GM19025 (cell line): ENCODE measurements at regions not wholly inside any gene's neighbourhood (a gene's known extent, or its start where the extent isn't known, plus 50 kb on each side); places are given as distances from the start of the nearest gene placed in this dataset.
"Not testable (repeated sequence)": the region's sequence is repeated elsewhere in the genome, so short reads cannot be mapped to it uniquely, and the experiment has no call there.

Experiments
- ATAC-seq: cut with Tn5 transposase; IDR thresholded peaks from one replicate; pipeline ENCODE4 v1.9.1; 2021; ENCODE audit warnings: mild to moderate bottlenecking, low read depth, moderate library complexity; ENCODE audit not compliant: unreplicated experiment

DNA sequence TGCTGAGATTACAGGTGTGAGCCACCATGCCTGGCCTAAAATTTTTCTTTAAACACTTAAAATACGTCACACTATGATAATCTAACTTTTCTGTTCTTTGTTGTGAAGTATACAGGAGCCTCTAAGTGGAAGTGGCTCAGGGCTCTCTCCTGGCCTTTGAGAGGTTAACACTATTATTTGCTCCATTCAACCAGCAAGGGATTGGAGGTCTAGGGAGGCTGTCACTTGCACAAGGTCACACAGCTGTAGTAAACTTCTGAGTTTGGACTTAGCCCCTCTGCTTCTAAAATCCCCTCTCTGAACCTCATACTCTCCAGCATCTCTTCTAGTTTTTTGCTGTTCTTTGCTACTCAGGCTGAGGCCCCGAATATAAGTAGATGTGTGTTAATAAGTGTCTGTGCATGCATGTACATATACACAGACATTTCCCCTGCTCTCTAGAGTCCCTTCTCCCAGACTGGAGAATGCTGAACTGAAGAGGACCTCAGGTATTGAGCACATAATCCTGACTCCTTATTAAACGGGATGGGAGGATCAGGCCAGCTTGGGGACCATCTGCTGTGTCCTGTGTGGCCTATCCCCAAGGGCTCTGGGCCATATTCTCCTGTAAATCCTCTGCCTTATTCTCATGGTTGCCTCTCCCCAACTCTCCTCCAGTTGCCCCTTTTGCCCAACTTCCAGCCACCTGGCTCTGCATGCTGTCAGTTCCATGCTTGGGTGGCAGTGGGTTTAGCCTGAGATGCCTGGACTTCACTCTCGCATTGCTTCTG lies 87.0 kb upstream of the SPRY4 start:
- no peak for ATAC-seq

DNA sequence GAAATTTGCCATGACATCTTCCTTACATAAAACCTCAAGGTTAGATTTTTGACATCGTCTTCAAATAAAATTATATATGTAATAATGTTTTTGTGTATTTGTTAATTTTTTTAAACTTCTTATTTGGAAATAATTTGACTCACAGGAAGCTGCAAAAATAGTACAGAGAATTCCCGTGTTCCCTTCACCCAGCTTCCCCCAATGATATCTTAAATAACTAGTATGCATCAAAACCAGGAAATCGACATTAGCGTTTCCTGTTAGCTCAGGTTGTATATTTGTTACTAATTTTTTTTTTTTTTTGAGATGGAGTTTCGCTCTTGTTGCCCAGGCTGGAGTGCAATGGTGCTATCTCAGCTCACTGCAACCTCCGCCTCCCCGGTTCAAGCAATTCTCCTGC lies 86.3 kb upstream of the SPRY4 start:
- no peak for ATAC-seq

DNA sequence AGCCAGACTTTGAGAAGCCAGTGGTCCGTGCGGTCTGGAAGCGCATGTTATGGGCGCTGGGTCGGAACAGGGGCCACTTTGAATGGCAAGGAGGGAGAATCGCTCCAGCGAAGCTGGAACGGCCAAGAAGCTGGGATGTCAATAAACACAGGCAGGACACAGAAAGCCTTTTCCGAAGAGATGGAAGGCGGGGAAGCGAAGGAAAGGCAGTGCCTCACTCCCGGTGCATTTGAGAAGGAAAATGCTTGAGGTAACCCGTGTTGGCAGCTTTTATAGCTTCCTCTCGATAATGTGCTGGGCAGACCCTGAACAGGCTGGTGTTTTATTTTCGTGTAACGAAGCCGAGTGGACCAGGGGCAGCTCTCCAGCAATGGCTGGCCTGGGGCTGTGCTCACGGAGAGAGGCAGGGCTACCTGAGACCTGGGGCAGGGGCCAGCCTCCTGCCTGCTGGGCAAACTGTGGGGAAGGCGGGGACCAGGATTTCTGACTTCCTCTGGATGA lies 84.2 kb upstream of the SPRY4 start:
- ATAC-seq: no peak

DNA sequence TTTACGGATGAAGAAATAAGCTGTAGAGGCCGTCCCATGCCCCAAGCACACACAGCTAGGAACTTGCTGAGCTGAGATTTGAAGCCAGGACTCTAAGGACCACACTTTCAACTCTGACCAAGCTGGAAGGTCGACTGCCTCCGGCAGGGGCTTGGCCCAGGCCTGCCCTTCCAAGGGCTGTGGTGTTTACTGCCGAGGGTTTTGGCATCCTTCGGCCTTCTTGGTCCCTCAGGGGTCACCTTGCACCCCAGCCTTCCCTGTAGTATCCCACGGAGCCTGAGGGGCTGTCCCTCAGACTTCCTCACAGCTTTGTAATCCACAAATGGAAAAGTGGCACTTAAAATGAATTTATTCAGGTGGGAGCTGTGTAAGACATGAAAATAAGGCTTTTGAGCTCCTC lies 83.7 kb upstream of the SPRY4 start:
- no peak for ATAC-seq

DNA sequence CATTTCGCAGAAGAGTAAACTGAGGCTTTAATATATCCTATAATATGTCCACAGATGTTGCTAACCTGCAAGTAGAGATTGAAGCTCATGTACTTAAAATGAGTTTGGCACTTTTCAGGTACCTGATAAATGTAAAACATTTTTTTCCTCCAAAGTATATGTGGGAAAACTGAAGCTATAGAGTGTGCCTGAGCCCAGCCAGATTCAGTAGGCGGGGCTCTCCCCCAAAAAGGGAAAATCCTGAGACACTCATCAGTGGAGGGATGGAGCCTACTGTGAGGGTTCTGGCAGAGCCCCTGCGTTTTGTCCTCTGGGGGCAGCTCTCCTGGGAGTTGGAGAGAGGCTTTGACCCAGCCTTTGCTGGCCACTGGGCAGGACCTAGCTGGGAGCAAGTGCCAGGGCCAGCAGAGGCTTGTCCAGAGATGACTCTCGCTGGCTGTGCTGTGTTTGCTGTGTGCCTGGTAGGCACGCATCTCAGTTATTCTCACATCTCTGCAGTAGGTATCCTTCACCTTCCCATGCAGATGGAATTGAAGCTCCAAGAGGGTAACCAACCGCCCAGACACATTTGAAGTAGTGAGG lies 81.1 kb upstream of the SPRY4 start:
- ATAC-seq: no peak

DNA sequence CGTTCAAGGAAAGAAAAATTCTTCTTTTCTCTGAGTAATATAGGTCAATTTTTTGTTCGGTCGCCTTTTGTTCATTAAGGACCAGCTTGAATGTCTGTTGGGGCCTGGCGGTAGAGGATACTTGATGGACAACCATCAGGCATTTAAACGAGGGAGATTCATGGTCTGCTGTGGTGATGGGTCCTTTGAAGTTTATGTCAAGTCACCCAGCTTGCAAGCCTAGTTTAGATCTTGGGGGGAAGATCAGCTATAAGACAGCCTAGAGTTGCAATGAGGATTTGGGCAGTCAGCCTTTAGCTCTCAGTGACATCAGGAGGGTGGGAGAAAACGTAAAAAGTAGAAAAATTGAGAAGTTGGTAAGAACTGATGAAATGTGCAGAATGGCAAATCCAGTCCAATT lies 80.2 kb upstream of the SPRY4 start:
- no peak for ATAC-seq

DNA sequence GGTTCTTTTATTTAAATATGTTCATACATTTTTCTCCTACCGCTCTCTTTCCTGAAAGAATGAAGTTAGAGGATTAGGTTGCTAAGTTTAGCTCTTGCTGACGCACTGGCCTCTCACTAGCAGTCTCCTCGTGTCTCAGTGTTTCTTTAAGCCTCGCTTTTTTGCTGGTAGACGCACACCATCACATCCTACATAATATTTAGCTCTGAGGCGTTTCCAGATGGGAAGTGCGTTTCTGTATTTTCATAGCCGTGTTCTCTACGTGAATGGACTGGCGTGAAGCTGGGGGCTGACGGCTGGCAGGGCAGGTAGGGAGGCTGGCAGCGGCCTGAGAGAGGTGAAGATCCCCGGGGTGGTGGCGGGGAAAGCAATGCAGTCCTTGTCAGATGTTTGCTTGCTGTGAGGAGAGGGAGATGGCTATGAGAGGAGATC lies 79.2 kb upstream of the SPRY4 start:
- no peak for ATAC-seq

DNA sequence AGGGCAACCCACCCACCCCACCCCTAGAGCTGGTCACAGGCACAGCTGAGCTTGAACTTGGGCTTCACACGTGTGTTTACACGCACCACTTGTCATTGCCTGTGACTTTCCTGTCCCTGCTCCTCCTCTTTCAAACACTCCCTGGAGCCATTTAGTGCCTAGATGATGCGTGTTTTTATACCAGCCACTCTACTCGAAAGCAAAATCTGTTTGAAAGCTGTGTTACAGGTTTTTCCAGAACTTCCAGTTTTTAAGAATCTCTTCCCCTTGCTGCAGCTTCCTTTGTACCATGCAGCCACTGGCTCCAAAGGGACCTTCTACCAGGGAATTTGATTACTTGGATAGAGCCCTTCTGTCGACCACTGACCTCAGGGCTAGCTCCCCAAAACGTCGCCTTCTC lies 78.8 kb upstream of the SPRY4 start:
- ATAC-seq: no peak

DNA sequence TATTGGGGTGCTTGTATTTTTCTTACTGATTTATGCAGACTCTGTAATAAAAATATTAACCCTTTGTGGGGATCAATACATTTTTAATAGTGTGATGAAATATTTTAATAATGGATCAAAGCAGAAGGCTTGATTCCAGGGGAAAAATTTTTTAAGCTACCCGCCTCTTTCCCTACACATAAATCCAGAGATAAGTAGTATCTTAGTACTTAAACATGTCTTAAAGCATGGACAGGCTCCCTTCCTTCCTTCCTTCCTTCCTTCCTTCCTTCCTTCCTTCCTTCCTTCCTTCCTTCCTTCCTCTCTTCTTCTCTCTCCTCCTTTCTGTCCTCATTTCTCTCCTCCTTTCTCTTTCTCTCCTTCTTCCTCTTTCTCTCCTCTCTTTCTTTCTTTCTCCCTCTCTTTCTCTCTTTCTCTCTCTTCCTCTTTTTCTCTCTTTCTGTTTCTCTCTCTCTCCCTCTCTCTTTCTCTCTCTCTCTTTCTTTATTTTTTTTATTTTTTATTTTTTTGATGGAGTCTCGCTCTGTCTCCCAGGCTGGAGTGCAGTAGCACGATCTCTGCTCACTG lies 78.0 kb upstream of the SPRY4 start:
- ATAC-seq: no peak

DNA sequence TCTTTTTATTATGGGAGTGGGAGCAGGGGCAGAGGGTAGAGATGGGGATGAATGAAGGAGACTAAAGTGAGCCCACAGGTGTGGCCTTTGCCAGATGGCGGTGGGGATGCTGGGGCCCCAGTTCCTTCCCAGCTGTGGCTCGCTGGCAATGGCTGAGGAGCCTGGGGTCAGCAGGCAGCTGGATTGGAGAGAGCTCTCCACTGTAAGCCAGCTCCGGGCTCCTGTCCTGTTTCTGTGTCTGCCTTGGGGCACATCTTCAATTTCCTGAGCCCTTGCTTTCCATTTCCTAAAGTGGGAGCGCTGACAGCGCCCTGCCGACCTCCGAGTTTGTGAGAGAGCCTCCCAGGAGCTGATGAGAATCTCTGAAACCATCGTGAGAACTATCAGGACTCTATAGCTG lies 75.6 kb upstream of the SPRY4 start:
- ATAC-seq: no peak

DNA sequence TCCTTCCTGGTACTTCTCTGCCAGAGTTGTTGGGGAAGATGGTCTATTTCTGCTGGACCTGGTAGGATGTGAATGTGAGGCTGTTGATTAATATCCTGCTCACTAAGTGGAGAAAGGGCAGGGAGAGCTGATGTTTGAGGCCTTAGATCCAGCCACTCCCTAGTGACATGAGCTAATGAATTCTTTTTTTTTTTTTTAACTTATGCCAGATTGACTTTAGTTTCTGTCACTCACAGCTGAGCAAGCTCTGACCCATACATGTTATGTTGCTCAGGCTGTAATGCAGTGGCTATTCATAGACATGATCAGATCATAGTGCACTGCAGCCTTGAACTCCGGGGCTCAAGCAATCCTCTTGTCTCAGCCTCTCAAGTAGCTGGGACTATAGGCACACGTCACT lies 75.1 kb upstream of the SPRY4 start:
- ATAC-seq: no peak

DNA sequence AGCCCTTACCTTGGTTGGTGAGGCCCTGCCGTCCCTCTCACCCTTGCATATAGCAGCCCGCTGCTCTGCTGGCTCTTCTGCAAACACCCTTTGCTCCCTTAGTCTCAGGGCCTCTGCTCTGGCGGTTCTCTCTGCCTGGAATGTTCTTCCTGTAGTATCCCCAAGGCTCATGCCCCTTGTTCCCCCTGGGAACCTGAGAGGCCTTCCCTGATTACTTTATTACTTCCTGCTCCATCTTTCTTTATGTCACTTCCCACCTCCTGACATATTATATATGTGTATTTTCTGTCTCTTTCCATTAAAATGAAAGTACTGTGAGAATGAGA lies 73.9 kb upstream of the SPRY4 start:
- ATAC-seq: no peak

DNA sequence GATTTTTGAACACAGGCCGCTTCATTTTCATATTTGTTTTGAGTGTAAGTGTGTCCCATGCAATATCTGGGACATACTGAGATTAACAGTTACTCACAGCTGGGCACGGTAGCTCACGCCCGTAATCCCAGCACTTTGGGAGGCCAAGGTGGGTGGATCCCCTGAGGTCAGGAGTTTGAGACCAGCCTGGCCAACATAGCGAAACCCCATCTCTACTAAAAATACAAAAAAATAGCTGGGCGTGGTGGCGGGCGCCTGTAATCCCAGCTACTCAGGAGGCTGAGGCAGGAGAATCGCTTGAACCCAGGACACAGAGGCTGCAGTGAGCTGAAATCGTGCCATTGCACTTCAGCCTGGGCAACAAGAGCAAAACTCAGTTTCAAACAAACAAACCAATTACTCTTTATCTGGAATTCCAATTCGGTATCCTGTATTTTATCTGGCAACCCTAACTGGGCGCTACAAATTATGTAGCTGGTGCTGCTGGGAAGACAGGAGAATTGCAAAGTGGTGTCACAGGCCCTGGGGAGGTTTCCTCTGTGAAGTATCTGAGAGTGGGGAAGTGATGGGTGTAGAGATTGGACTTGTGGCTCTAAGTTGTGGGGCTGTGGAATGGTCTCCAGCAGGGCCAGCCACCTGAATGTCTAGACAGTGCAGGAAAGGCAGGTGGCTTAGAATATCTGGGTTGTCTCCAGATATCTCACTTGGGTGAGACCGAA lies 73.3 kb upstream of the SPRY4 start:
- not testable (repeated sequence) for ATAC-seq

DNA sequence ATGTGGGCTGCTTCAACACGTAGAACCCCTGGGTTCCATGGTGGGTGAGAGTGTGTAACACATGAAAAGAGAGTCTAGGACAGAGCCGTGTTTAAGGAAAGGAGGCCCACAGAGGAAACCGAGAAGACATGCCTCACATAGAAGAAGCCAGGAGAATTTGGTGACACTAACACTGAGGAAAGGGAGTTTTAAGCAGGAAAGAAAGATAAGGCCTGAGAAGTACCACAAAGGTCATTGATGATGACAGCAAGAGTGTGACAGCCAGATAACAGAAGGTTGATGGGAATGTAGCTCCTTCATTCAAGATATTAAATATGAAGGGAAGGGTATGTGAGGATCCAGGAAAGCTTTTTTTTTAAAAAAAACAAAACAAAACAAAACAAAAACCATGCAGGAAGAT lies 72.4 kb upstream of the SPRY4 start:
- ATAC-seq: no peak

DNA sequence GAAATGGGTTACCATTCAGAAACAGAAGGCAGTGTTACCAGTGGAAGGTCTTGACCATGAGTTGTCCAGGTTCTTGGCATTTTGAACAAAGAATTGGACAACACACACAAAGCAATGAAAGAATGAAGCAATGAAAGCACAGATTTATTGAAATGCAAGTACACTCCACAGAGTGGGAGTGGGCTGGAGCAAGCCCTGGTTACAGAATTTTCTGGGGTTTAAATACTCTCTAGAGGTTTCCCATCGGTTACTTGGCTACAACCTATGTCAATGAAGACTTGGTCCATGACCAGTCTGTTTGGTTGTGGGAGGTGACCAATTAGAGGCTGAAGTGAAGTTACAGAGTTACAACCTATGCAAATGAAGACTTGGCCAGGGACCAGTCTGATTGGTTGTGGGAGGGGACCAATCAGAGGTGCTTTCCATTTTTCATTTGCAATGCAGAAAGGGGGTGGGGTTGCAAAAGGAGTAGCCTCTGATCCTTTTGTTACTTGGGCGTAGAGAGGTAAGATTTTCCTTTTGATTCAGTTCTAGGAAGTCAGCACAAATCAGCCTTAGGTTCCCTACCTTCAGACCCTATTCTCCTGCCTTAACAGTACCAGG lies 71.7 kb upstream of the SPRY4 start:
- no peak for ATAC-seq

DNA sequence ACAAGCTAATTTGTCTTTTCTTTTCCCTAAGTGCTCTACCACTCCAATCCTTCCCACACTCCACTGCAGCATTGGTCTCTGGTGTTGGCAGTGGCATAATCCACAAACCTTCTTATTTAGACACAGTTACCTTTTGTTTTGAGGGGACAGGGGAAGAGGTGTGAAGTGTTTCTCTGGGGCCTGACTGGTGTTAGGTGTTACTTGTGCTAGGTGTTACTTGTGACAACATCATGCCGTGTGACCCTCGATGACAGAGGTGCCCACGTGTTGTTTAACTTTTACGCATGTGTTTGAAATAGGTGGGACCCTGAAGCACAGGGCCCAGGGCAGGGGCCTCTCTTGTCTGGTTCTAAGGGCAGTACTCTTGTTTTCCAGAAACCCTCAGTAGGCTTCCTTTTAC lies 70.5 kb upstream of the SPRY4 start:
- no peak for ATAC-seq

DNA sequence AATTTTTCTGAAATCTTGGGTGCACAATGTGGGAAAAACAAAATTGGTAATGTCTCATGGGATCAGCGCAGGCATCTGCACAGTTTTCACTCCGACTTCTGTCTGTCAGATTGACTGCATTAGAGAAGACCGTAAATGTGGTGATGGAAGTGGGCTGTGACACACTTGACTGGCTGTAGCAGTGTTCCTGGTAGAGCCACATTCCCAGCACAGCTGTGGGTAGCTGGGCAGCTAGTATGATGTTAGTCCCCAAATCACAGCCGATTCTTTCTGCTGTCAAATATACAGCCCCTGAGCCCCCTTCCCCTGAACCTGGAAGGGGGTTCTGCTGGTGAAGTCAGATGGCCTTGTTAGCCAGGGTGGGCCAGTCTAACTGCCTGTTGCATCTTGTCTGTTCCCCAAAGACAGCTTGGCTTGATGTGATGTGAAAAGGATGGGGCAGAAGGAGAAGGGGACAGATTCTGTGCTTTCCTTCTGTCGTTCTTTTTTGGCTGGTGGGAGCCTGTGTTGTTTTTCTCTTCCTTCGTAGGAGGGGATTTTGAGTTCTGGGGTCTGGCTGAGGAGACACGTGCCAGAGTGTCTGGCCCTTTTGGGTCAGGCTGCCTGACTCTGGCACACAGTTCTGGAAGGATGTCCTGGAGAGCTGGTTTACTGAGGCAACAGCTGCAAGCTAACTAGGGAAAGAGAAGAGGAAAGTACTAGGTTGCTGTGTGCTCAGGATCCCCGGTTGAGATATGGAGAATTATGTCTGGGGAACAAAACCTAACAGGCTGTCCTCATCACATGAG lies 66.4 kb upstream of the SPRY4 start:
- ATAC-seq: no peak

DNA sequence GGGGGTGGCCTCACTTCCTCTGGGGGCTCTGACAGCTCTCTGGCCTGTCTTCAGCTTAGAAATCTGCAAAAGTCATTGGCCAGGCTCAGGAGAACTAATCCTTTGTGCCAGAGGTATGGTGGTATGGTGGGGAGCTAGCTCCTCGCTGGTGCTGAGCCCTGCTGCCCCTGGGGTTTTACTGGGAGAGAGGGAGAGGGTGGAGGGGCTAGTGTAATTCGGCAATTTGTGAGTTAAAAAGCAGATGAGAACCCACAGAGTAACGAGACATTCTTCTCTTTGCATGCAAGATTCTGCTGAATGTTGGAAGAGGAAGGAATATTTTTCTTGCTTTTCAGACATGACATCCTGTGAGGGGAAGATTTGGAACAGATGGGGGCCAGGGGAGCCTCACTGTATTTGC lies 65.5 kb upstream of the SPRY4 start:
- no peak for ATAC-seq

DNA sequence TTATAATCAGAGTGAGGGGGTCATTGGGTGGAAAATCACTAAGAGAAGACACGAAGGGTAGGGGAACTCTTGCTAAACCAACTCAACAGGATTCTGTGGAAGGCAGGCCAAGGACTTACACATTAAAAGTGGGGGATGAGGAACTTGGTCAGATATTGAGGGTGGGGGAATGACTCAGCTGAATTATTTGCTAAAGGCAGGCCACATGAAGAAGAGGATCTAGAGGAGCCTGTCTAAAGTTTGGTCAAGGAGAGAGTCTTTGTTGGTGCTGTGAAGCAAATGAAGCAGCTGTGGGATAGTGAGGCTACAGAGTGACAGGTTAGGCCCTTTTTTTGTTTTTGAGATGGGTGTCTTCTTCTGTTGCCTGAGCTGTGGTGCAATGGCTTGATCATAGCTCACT lies 63.9 kb upstream of the SPRY4 start:
- ATAC-seq: no peak

DNA sequence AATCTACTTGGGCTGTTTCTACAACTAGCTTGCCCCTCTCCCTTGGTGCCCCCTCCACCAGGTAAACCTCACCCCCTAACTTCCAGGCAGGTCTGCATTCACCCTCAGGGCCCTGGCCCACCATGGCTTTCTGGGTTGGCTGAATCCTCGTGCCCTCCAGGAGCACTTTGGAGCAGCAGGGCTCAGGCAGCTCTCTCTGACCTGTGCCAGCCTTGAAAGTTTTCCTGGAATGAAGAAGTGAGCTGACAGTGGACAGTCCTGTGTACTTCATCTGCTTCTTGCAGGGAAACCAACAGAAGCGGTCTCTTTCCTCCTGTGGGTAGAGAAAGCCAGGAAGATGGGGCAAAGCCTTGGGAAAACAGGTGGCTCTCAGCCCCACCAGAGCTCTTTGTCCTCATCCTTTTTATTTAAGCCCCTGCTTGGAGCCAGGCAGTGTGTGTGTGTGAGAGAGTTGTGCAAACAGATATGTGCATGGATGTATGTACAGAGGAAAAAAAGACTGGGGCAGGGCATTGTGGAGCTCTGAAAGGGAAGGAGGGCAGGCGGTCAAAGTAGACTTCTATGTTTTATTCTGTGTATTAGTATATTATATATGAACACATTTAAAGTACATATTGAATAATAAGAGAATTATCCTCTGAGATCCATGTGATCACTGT lies 62.3 kb upstream of the SPRY4 start:
- ATAC-seq: no peak
